Duodenal mucosa (tissue), 2 donors: ENCODE measurements at regions not wholly inside any gene's neighbourhood (a gene's known extent, or its start where the extent isn't known, plus 50 kb on each side); places are given as distances from the start of the nearest gene placed in this dataset.

ENCODE experiments used
- H3K27ac ChIP-seq: one replicate; pipeline ENCODE4 v1.7.0; 2013; ENCODE audit warnings: low read depth, low read length
- H3K27me3 ChIP-seq, 2 donors: one replicate each; pipeline ENCODE4 v1.7.0; 2013; ENCODE audit warnings: low read length in 2 of 2, control low read depth in 1 of 2; ENCODE audit not compliant: insufficient read depth in 2 of 2, control insufficient read depth in 1 of 2
- H3K36me3 ChIP-seq, 2 donors: one replicate each; pipeline ENCODE4 v1.7.0; 2013; ENCODE audit warnings: low read length in 2 of 2, control low read depth in 1 of 2; ENCODE audit not compliant: insufficient read depth in 2 of 2, control insufficient read depth in 1 of 2
- H3K4me1 ChIP-seq, 2 donors: one replicate each; pipeline ENCODE4 v1.7.0; 2013; ENCODE audit warnings: low read length in 2 of 2, control low read depth in 1 of 2; ENCODE audit not compliant: insufficient read depth in 2 of 2, control insufficient read depth in 1 of 2
- H3K4me3 ChIP-seq, 2 donors: one replicate each; pipeline ENCODE4 v1.7.0; 2013; ENCODE audit warnings: low read length in 2 of 2, low read depth in 1 of 2
- H3K9ac ChIP-seq, 2 donors: one replicate each; pipeline ENCODE4 v1.7.0; 2013; ENCODE audit warnings: low read length in 2 of 2, low read depth in 1 of 2
- H3K9me3 ChIP-seq, 2 donors: one replicate each; pipeline ENCODE4 v1.7.0; 2013; ENCODE audit warnings: low read length in 2 of 2, control low read depth in 1 of 2; ENCODE audit not compliant: control insufficient read depth in 1 of 2

DNA sequence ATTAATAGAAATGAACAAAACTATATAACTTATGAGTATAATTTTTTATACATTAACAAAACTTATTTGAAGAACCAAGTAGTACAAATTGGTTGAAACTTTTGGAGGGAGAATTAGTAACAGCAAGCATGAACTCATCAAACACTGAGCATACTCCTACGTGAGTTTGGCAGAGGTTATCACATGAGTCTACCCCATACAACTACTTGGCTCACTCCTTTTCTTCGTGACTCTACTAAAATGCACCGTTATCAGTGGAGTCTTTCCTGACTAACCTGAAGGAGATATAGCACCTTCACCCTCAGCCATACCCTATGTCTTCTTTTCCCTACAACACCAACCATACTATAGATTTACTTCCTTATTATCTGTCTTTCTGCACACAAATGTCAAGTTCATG lies 794.2 kb downstream of the TFAP2A start:
- Histone ChIP-seq H3K27me3 (no peaks in the 10 kb centered on the region), H3K9ac (no peak overlapping the region), H3K4me3 (no peak overlapping the region), H3K27ac (no peak overlapping the region), H3K9me3 (peaks cover 2 to 7% of the 10 kb centered on the region in 2 donors), H3K36me3 (no peaks in the 10 kb centered on the region), H3K4me1 (no peaks in the 10 kb centered on the region)

DNA sequence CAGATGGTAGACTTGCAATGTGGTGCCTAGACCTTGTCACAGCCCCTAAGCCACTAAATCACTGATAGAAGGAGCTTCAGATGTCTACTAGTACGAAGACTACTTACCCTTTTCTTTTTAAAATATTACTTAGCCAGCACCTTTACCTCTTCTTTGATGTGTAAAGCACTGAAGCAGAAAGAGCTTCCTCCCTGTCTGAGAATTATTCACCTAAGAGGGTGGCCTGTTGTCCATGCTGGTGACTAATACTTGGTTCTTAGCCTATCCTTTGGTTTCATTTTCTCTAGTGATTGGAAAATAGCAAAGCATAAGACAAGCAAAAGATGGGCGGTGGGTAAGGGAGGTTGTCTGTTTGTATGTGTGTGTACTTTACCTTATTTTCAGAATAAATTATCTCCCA lies 794.6 kb downstream of the TFAP2A start:
- Histone ChIP-seq H3K4me1 (no peaks in the 10 kb centered on the region), H3K9ac (no peak overlapping the region), H3K9me3 (peaks cover 2 to 3% of the 10 kb centered on the region in 2 donors), H3K27ac (no peak overlapping the region), H3K27me3 (no peaks in the 10 kb centered on the region), H3K4me3 (no peak overlapping the region), H3K36me3 (no peaks in the 10 kb centered on the region)

DNA sequence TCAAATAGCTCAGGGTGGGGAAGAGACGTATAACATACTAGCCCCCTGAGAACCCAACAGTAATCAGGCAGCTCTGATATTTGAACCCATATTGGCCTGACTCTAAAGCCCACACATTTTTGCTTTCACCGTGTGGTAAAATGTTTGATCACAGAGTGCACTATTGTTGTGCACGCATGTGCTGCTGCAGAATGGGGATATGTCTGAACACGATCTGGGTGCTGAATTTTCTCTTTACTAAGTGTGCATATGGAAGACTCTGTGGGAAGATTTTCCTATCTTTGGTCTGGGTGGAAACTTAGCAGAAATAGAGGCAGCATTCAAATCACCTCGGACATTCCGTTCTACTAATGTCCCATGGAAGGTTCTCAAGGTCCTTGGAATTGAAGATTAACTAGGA lies 800.1 kb downstream of the TFAP2A start:
- no peak overlapping the region for H3K9ac ChIP-seq
- H3K27me3 ChIP-seq = no peaks in the 10 kb centered on the region
- no peaks in the 10 kb centered on the region for H3K4me1 ChIP-seq
- no peak overlapping the region for H3K27ac ChIP-seq
- H3K36me3 ChIP-seq = no peaks in the 10 kb centered on the region
- H3K9me3 ChIP-seq = no peaks in the 10 kb centered on the region
- H3K4me3 ChIP-seq = no peak overlapping the region

DNA sequence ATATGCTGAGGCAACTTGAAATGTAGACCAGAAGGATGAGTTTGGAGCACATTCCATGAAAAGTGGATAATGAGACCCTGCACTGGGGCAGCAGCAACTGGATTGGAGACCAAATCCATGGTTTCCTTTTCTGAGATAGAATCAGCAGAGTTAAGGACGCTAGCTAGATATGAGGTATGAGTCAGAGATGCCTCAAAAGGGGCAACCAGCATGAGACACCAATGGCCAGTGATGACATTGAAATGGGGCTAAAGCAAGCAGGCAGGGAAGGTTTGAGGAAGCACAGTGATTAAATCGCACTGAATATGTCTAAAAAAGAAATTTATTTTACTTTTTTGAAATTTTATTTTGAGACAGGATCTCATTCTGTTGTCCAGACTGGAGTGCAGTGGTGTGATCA lies 802.4 kb downstream of the TFAP2A start:
- Histone ChIP-seq H3K27ac (no peak overlapping the region), H3K4me1 (no peaks in the 10 kb centered on the region), H3K36me3 (no peaks in the 10 kb centered on the region), H3K9me3 (no peaks in the 10 kb centered on the region), H3K27me3 (no peaks in the 10 kb centered on the region), H3K4me3 (no peak overlapping the region), H3K9ac (no peak overlapping the region)

DNA sequence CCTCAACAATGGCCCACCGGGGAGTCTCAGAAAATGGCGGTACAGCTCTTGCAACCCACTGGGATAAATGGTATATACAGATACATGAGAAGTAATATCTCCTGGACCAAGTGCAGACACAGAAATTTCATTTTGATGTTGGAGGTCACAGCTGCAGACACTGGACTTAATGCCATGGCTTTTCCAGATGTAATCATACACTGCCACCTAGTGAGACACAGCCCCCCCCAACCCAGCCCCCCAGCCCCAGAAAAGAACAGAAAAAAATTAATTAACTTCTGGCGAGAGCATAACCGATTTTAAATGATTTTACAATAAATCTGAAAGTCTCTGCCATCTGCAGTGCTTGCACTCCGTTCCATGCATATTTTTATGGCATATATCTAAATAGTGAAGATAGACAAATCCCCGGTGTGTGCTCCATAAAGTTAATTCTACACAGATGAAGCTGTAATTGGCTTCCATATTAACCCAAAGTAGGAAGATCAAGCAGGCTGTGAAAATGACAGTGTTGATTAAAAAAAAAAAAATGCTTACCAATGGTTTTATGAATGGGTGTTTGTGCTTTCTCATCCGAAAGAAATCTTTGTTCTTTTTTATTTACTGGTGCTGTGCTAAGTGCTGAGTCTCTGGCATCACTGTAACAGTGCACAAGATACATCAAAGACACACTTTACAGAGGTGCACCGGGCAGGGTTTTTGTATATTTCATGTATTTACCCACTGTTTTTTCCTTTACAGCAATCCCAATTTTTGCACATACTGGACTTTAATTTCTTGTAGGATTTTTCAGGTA lies 804.1 kb downstream of the TFAP2A start:
- Histone ChIP-seq H3K9me3 (no peaks in the 10 kb centered on the region), H3K27ac (no peak overlapping the region), H3K36me3 (no peaks in the 10 kb centered on the region), H3K4me1 (no peaks in the 10 kb centered on the region), H3K27me3 (no peaks in the 10 kb centered on the region), H3K9ac (no peak overlapping the region), H3K4me3 (no peak overlapping the region)

DNA sequence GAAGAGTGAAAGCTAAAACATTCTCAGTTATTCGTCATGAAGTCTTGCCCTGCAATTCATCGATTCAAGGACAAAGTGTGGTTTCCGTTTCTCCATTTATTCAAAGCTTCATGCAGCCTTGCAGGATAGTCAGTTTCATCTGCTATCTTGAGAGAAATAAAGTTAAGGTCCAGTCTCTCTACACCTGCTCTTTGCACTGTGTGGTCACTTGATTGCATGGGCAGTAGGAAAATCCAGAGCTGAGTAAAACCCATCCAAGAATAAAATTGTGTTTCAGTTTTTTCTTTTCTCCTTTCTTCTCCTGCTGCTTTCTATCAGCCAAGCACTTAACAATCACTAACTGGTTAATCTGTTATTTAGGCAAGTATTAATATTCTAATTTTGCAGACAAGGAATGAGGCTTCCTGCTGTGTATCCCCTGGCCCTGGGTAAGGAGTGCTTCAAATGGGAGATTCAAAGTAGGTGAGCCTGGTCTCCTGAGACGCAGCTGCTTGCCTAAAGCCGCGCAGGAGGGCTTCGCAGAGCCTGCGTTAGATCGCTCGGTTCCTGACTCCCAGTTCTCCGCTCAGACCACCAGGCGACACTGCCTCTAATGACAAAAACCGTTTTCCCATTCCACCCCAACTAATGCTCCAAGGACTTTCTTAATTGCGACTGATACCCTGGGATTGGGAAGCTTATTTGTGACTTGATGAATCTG lies 808.3 kb downstream of the TFAP2A start:
- H3K4me1 ChIP-seq = no peaks in the 10 kb centered on the region
- H3K9ac ChIP-seq = no peak overlapping the region
- H3K27me3 ChIP-seq = no peaks in the 10 kb centered on the region
- no peaks in the 10 kb centered on the region for H3K36me3 ChIP-seq
- no peak overlapping the region for H3K4me3 ChIP-seq
- no peak overlapping the region for H3K27ac ChIP-seq
- no peaks in the 10 kb centered on the region for H3K9me3 ChIP-seq

DNA sequence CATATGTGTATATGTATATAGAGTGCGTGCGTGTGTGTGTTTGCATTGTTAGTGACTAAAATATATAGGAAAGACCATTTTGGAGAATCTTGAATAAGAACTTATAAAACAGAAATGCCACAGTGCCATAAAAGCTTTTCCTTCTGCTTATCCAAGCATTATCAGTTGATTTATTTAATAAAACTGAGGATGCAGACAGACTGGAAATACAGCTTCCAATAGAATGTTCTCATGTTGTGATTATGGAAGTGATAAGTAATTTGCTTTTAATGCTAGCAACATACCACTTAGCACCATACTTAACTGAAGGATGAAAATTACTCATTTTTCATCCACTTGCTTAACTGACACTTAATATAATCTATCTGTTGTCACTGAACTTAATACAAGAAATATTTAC lies 820.1 kb downstream of the TFAP2A start:
- Histone ChIP-seq H3K4me3 (no peak overlapping the region), H3K9me3 (peaks cover 3 to 4% of the 10 kb centered on the region in 2 donors), H3K27ac (no peak overlapping the region), H3K9ac (no peak overlapping the region), H3K4me1 (no peaks in the 10 kb centered on the region), H3K27me3 (no peaks in the 10 kb centered on the region), H3K36me3 (no peaks in the 10 kb centered on the region)

DNA sequence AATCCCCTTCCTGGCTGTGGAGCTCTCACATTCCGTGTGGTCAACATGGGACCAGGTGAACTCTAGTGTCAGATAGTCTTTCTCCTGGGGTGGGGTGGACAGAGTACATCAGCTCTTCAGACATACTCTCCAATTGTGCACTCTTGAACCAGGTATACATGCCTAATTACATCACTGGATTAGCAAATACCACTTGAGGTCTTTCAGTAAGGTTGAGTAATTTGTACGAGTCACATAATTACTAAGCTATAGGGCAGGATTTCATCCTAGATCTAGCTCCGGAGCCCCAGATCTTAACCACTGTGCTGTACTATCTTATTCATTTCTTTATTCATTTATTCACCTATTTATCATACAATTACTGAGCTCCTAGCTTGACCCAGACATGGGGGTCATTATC lies 821.3 kb downstream of the TFAP2A start:
- Histone ChIP-seq H3K27me3 (no peaks in the 10 kb centered on the region), H3K27ac (no peak overlapping the region), H3K4me1 (no peaks in the 10 kb centered on the region), H3K9ac (no peak overlapping the region), H3K4me3 (no peak overlapping the region), H3K36me3 (no peaks in the 10 kb centered on the region), H3K9me3 (peaks cover 3 to 4% of the 10 kb centered on the region in 2 donors)

DNA sequence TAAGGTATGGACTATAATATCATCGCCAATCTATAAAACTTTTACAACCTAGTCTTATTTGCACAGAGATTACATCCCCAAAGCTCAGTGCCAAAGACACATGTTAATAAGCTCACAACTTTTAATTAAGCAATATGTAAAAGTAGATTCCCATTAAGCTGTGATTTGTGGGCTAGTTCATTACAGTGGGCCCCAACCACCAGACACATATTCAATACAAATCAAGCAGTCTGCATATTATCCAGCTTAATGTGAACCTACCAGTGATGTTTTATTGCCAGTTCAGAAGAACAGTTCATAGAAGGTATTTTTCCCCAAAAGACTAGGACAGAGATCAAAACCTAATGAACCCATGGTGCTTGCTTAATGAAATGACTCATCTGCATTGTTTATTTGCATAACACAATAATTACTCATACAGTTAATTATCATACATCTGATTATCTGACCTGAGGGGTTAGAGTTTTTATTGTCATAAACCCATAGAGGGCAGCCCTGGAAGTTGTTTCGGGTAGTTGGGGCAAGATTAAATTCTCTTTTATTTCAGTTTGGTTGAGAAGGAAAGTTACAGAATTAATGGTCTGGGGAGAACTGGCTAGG lies 831.0 kb downstream of the TFAP2A start:
- Histone ChIP-seq H3K27ac (no peak overlapping the region), H3K4me3 (no peak overlapping the region), H3K9ac (no peak overlapping the region), H3K9me3 (peaks cover 0 to 3% of the 10 kb centered on the region in 2 donors), H3K27me3 (no peaks in the 10 kb centered on the region), H3K36me3 (no peaks in the 10 kb centered on the region), H3K4me1 (no peaks in the 10 kb centered on the region)

DNA sequence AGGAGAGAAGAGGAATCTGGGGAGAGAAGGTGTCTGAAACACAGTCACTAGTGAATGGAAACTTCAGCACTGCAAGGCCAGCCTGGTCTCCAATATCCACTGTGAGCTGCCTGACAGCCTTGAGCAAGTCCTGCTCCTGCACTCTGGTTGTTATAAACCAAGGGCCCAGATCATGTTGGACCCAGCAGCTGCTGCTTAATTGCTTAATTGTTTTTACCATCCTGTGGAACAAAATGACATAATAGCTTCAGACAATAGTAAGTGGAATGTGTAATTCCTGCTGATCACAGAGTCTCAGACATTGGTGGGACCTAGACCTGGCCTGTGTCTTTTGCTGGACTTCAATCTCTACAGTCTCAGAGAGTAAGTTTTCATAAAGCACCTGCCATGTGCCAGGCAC lies 833.7 kb downstream of the TFAP2A start:
- no peak overlapping the region for H3K4me3 ChIP-seq
- no peak overlapping the region for H3K9ac ChIP-seq
- H3K9me3 ChIP-seq = no peaks in the 10 kb centered on the region
- no peak overlapping the region for H3K27ac ChIP-seq
- H3K4me1 ChIP-seq = no peaks in the 10 kb centered on the region
- no peaks in the 10 kb centered on the region for H3K36me3 ChIP-seq
- H3K27me3 ChIP-seq = no peaks in the 10 kb centered on the region
